Effector CD8-positive, alpha-beta T cell (primary cell): ENCODE measurements at regions not wholly inside any gene's neighbourhood (a gene's known extent, or its start where the extent isn't known, plus 50 kb on each side); places are given as distances from the start of the nearest gene placed in this dataset.
"Not testable (repeated sequence)": the region's sequence is repeated elsewhere in the genome, so short reads cannot be mapped to it uniquely, and the experiment has no call there.

Experiments used
- DNase-seq: peaks from one replicate; lab custom pipeline; 2025; lab: John Stamatoyannopoulos, UW

DNA sequence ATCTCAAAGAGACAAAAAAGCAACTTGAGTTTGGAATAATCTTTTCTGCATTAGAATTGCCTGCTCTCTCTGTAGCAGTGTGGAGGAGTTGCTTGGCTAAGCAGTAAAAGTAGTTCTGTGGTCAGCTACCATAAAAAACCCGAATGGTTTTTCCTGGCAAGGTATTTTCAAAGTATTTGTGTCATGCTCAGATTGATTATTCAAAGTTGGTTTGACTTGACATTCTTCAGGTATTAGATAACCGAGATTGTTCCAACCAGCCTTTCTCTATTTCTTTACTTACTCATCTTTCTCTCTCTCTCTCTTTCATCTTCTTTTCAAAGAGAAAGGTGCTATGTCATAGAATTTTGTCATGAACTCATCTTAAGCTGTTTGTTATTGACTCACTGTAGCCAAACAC, 404.9 kb downstream of the CPS1 start:
- DNase-seq: no peak

DNA sequence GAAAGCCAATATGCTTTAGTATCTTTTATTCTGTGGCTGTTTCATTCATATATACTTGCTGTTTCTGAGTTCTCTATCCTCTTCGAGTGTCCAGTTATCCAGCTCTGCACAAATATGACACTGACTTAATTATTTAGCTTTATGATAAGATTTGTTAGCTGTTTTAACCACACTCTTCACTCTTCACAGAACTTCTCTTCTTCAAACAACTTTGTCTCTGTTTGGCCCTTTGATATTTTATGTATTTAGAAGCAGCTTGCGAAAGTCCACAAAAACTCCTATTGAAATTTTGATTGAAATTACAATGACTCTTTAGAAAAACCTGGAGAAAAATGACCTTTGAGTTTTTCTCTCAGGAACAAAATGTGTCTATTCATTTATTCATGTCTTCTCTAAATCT, 407.0 kb downstream of the CPS1 start:
- DNase-seq: no peak

- DNase-seq: no peak
These were observed 407.9 kb downstream of the CPS1 start for GRCh38 chr2:210964141-210964764.

DNA sequence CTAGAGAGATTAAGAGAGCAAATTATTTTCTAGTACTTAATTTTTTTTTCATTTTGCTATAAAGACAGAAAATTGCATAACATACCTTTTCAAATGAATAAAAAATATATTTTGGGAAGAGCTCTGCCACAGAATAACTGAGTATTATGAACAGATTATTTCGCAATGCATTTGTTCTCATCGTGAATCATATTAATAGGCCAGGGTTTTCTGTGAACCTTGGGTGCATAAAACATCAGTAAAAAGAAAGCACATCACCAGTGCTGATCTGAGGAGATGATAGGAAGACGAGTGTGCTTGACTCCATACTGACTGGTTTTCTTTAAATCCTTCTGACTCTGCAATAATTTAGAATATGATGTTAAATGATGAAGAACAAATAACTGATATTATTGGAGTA, 409.1 kb downstream of the CPS1 start:
- DNase-seq: no peak

DNA sequence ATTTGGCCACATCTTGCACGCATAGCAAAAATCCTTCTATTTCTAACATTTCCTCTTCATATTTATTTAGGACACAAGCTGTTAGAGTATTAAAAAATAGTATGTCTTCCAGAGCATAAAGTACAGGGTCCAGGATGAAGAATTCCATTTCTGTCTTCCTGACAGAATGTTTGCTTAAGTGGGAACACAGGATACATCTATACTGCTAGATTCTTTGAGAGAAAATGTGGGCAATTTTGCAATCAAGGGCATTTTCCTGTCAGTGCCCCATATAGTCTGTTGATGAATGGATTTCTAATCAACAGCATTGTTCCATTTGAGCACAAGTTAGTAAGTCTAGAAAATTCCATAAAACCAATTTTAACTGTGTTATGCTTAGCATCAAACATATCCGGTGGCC, 409.9 kb downstream of the CPS1 start:
- DNase-seq: no peak

GRCh38 chr2:210971431-210971830, 415.0 kb downstream of the CPS1 start:
- no peak for DNase-seq

GRCh38 chr2:210986806-210987205, 430.4 kb downstream of the CPS1 start:
- not testable (repeated sequence) for DNase-seq

GRCh38 chr2:210991107-210991506, 434.7 kb downstream of the CPS1 start:
- no peak for DNase-seq

DNA sequence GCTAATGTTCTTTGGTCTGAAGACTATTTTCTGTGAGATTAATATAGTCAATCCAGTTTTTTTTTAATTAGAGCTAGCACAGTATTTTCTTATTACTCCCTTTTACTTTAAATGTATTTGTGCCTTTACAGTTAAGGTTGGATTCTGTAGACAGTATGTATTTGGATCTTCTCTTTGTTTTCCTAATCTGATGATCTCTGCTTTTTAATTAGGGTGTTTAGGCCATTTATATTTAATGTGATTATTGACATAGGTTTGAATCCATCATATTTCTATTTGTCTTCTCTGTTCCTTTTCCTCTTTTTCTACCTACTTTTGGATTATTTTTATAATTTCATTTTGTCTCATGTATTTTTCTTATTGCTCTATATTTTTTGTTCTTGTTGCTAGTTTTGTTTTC, 437.7 kb downstream of the CPS1 start:
- no peak for DNase-seq

- no peak for DNase-seq
These were observed 441.0 kb downstream of the CPS1 start for GRCh38 chr2:210997373-210997772.

DNA sequence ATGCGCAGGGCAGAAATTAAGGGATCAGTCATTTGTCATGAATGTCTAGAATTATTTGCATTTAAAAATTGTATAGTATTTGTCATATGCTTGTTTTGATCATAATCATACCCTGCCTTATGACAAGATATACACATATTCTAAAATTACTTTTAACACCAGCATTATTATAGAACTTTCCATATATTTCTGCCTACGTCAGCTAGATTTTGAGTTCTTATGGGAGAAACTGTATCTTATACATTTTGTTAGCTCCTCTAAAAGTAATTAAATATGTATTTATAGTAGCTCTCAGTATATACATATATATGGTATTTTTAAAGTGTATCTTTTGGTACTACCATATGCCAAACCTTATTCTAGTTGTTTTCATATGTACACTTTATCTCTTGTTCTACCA, 441.9 kb downstream of the CPS1 start:
- DNase-seq: no peak

DNA sequence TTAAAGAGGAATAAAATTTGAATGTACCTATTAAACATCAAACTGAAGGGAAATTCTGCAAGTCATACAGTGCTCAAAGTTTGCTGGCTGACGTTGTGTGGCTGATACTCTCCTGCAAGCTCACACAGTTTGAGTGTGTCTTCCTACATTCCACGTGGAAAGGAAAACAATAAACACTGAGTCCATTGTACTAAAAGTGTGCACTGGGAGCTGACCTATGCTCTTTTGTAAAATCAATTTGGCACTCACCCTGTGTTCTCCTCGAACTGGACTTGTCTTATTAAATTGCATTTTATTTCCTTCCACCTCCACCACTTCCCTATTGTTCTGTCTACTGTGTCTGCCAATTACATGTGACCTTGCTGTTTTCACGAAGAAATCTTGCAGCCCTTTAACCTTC, 458.0 kb downstream of the CPS1 start:
- no peak for DNase-seq

- no peak for DNase-seq
These were observed 458.5 kb downstream of the CPS1 start for GRCh38 chr2:211014906-211015305.

GRCh38 chr2:211025089-211025488, 468.7 kb downstream of the CPS1 start:
- DNase-seq: not testable (repeated sequence)

DNA sequence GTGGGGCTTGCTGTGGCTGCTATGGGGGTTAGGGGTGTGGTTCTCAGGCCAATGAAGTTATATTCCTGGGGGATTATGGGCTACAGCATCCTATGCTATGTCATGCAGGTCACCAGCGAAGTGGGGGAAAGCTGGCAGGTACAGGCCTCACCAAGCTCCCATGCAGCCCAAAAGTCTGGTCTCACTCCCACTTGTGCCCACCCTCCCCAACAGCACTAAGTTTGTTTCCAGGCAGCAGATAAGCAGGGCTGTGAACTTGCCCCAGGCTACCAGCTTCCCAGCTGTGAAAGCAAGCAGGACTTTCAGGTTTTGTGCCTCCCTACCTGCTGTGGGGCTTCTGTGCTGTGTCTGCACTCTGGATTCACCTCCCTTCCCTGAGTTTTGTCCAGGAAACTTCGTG, 469.7 kb downstream of the CPS1 start:
- no peak for DNase-seq

- no peak for DNase-seq
These were observed 471.6 kb downstream of the CPS1 start for GRCh38 chr2:211027976-211028375.

GRCh38 chr2:211033765-211034164, 477.4 kb downstream of the CPS1 start:
- no peak for DNase-seq

DNA sequence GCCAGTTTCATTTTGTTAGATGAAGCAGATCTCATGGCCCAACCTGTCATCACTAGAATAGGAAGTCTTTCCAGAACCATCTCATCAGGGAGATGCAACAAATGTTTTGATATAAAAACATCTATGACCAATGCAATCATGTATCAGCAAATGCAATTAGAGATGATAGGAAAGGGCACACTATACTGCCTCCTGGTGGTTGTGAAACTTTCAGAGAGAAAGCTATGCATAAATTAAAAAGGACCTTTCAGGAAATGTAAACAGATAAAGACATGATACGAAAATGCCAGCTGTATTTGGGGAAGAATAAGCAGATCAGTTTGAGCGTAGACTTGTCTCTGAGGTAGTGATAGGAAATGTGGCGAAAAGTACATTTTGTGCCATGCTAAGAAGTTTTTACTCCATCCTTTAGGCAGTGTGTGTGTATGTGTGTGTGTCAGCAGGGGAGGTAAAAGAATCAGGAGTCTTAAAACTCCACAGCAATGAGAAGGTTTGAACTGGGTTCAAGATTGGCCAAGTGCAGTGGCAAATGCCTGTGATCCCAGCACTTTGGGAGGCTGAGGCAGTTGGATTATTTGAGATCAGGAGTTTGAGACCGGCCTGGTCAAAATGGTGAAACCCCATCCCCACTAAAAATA, 479.3 kb downstream of the CPS1 start:
- DNase-seq: no peak

DNA sequence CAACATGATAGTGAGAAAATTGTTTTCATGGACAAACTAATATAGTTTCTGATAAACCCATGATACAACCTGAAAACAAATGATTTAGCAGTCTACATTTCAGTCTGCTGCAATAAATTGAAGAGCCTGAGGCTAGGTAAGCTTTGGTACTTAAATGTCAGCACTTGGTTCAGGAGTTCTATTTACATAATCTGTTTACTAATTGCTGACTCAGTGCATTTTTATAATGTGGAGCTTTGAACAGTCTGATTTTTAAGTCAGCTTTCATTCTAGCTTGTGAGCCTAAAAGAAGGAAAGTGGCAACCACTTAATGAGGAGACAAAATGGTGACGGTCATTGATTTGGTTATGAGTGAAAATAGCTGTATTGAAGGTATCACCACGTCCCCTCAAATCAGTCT, 488.6 kb downstream of the CPS1 start:
- DNase-seq: no peak

DNA sequence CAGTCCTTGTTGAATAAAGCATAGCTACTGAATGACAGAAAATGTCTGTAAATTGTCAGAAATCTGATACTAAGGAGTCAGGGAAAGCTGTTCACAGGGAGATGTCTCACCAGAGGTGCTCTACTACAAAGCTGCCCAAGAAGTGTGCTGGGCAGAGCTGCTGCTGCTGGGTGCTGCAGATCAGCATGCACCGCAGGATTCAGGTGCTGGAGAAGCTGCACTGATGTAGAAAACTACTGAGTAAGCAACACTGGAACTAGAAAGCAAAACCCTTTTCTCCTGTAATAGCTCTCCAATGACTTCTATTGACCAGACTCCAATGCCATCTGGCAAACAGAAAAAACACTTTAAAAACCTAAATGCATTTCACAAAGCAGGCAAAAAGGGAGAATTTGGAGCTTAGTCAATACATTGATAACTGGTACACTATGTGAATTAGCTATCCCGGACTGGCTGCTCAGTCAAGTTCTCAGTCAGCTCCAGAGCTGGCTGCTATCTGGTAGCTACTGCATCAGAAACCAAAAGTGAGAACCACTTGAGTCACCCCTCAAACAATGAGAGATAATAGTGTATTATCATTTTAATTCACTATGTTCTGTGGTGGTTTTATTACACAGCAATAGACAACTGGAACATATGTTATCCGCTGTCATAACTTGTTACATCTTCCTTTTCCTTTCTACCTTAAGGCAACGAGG, 493.1 kb downstream of the CPS1 start:
- no peak for DNase-seq

DNA sequence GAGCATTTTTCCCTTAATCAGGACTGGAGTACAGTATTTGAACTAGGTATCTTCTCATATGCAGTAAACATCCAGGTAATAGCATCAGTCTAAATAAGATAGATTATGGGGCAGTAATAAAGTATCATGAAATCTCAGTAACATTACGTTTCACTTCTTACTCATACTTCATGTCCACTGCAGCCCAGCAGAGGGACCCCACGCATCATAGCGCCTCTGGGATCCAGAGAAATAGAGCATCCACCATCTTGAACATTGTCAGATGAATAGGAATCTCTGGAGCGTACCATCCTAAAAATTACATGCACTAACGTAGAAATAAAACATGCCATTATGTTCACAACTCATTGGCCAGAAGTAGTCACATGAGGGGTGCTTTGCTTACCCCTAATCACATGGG, 499.0 kb downstream of the CPS1 start:
- no peak for DNase-seq

- DNase-seq: no peak
These were observed 505.4 kb downstream of the CPS1 start for GRCh38 chr2:211061612-211062296.

- no peak for DNase-seq
These were observed 505.9 kb downstream of the CPS1 start for GRCh38 chr2:211062297-211062612.
